ENCODE measurements at regions not wholly inside any gene's neighbourhood (a gene's known extent, or its start where the extent isn't known, plus 50 kb on each side); places are given as distances from the start of the nearest gene placed in this dataset.

GRCh38 chr19:31554360-31554759, 205.1 kb upstream of the TSHZ3 start:
- DNase-seq (ENCODE audit: low read depth in 1 of 2, low spot score in 1 of 2) (no peak), ATAC-seq (no peak), FAIRE-seq (no peak)
- Histone ChIP-seq H3K4me1 (no peaks in the 10 kb centered on the region), H3K9me3 (peaks cover 31% of the 10 kb centered on the region), H3K4me3 (no peak overlapping the region), H3K4me2 (no peak overlapping the region), H3K27ac (no peak overlapping the region)
- WGBS (ENCODE audit: missing lambda C conversion rate), result 36% methylated on average over 9 of the region's 9 CpGs
- ChIA-PET POLR2A (no interaction called here), CTCF (interaction anchor here (1.5 kb wide), 1 partner anchor 8 kb away, joined by 4 read pairs; no protein-coding TSS in a partner anchor)
- TF ChIP-seq ZSCAN20 (CRISPR knock-in tag; IDR thresholded peaks at IDR 0.05) (no peak), POLR2A (IDR thresholded peaks at IDR 0.05; ENCODE audit: low read length) (no peak), MAX (IDR thresholded peaks at IDR 0.05) (no peak), HOXB5 (CRISPR knock-in tag; IDR thresholded peaks at IDR 0.05) (no peak), ZFP36 (IDR thresholded peaks at IDR 0.05; ENCODE audit: borderline replicate concordance, partially characterized antibody) (no peak), HOXA7 (CRISPR knock-in tag; IDR thresholded peaks at IDR 0.05) (no peak), USF2 (IDR thresholded peaks at IDR 0.05) (no peak), HDAC2 (IDR thresholded peaks at IDR 0.05) (no peak), CTCF (IDR thresholded peaks at IDR 0.05) (no peak), RARB (CRISPR knock-in tag; IDR thresholded peaks at IDR 0.05) (no peak), ESRRA (IDR thresholded peaks at IDR 0.05; ENCODE audit: borderline replicate concordance, low read length) (no peak), ELK1 (IDR thresholded peaks at IDR 0.05; ENCODE audit: low read depth, low read length) (no peak), NPAS2 (CRISPR knock-in tag; IDR thresholded peaks at IDR 0.05; ENCODE audit: borderline replicate concordance) (no peak)

GRCh38 chr19:31555634-31556215, 206.5 kb upstream of the TSHZ3 start:
- Histone ChIP-seq H3K4me3 (no peak overlapping the region), H3K27ac (no peak overlapping the region), H3K4me1 (no peaks in the 10 kb centered on the region), H3K9me3 (peaks cover 37% of the 10 kb centered on the region), H3K4me2 (no peak overlapping the region)
- POLR2A ChIA-PET, result no interaction called here
- FAIRE-seq (no peak), ATAC-seq (no peak), DNase-seq (ENCODE audit: low read depth in 1 of 2, low spot score in 1 of 2) (peak in 1 of 2 experiments; percentile 13)
- CTCF ChIA-PET, result no interaction called here
- WGBS (ENCODE audit: missing lambda C conversion rate), result 4% methylated on average over 8 of the region's 8 CpGs
- no peak for TF ChIP-seq E2F6 (IDR thresholded peaks at IDR 0.05; ENCODE audit: borderline replicate concordance, low read depth)
- no peak for TF ChIP-seq REST (IDR thresholded peaks at IDR 0.05)
- TF ChIP-seq MAFK (IDR thresholded peaks at IDR 0.05; ENCODE audit: partially characterized antibody), result no peak
- no peak for TF ChIP-seq MAZ (IDR thresholded peaks at IDR 0.05; ENCODE audit: borderline replicate concordance, low read depth, low read length)
- no peak for TF ChIP-seq ZNF302 (CRISPR knock-in tag; IDR thresholded peaks at IDR 0.05)
- no peak for TF ChIP-seq TP53 (CRISPR knock-in tag; IDR thresholded peaks at IDR 0.05)
- TF ChIP-seq HES2 (IDR thresholded peaks at IDR 0.05), result no peak
- no peak for TF ChIP-seq HMGXB4 (CRISPR knock-in tag; IDR thresholded peaks at IDR 0.05; ENCODE audit: borderline replicate concordance)
- TF ChIP-seq CTCF (IDR thresholded peaks at IDR 0.05), result no peak
- TF ChIP-seq ATOH8 (CRISPR knock-in tag; IDR thresholded peaks at IDR 0.05; ENCODE audit: low read depth), result no peak
- TF ChIP-seq ZSCAN20 (CRISPR knock-in tag; IDR thresholded peaks at IDR 0.05), result no peak
- no peak for TF ChIP-seq POLR2A (IDR thresholded peaks at IDR 0.05; ENCODE audit: low read length)

Measured in A549 (cell line).